Loucy (cell line): ENCODE measurements at regions not wholly inside any gene's neighbourhood (a gene's known extent, or its start where the extent isn't known, plus 50 kb on each side); places are given as distances from the start of the nearest gene placed in this dataset.

Source experiments
- H2AFZ ChIP-seq: fragments of 200-600 bp; sonication (generic); 2 replicates; pipeline ENCODE4 v1.6.0; 2016; ENCODE audit warnings: antibody characterized with exemption, mild to moderate bottlenecking, low read length, moderate library complexity
- H3F3A ChIP-seq: fragments of 200-600 bp; 2 replicates; pipeline ENCODE4 v1.6.0; 2016; ENCODE audit warnings: antibody characterized with exemption, low read depth, mild to moderate bottlenecking
- H3K27me3 ChIP-seq: fragments of 200-600 bp; sonication (generic); 2 replicates; pipeline ENCODE4 v1.6.1; 2014; ENCODE audit warnings: low read length, mild to moderate bottlenecking; ENCODE audit not compliant: insufficient read depth, poor library complexity, severe bottlenecking
- H3K36me3 ChIP-seq: fragments of 200-600 bp; sonication (generic); 2 replicates; pipeline ENCODE4 v1.6.1; 2016; ENCODE audit warnings: low read length; ENCODE audit not compliant: insufficient read depth
- H3K4me1 ChIP-seq: fragments of 200-600 bp; sonication (generic); 2 replicates; pipeline ENCODE4 v1.5.1; 2014; ENCODE audit warnings: low read length, mild to moderate bottlenecking; ENCODE audit not compliant: insufficient read depth, poor library complexity, severe bottlenecking
- H3K4me2 ChIP-seq: fragments of 200-600 bp; sonication (generic); 2 replicates; pipeline ENCODE4 v1.6.0; 2014; ENCODE audit warnings: antibody characterized with exemption, low read length, low read depth, mild to moderate bottlenecking; ENCODE audit not compliant: poor library complexity, severe bottlenecking
- H3K4me3 ChIP-seq: fragments of 200-600 bp; sonication (generic); 2 replicates; pipeline ENCODE4 v1.5.1; 2014; ENCODE audit warnings: low read length, mild to moderate bottlenecking, mixed read lengths; ENCODE audit not compliant: poor library complexity, severe bottlenecking
- H3K79me2 ChIP-seq: fragments of 200-600 bp; sonication (generic); 2 replicates; pipeline ENCODE4 v1.6.1; 2014; ENCODE audit warnings: low read length; ENCODE audit not compliant: insufficient read depth
- H3K9ac ChIP-seq: fragments of 200-600 bp; sonication (generic); 2 replicates; pipeline ENCODE4 v1.6.0; 2014; ENCODE audit warnings: mild to moderate bottlenecking, low read depth, low read length, moderate library complexity; ENCODE audit not compliant: poor library complexity, severe bottlenecking
- H3K9me2 ChIP-seq: fragments of 200-600 bp; sonication (generic); replicated peaks from 2 replicates; pipeline ENCODE4 v1.6.1; 2016; ENCODE audit warnings: low read depth, low read length, mixed read lengths
- H3K9me3 ChIP-seq: fragments of 200-600 bp; sonication (generic); 2 replicates; pipeline ENCODE4 v1.6.1; 2014; ENCODE audit warnings: mild to moderate bottlenecking, antibody characterized with exemption, low read length, low read depth; ENCODE audit not compliant: insufficient read depth
- H4K20me1 ChIP-seq: fragments of 200-600 bp; sonication (generic); 2 replicates; pipeline ENCODE4 v1.6.0; 2014; ENCODE audit warnings: antibody characterized with exemption, low read length, mild to moderate bottlenecking; ENCODE audit not compliant: insufficient read depth, poor library complexity, severe bottlenecking
- EZH2phosphoT487 ChIP-seq: fragments of 200-600 bp; IDR thresholded peaks from 2 replicates; pipeline ENCODE4 v1.6.1; 2018; ENCODE audit warnings: antibody characterized with exemption, mild to moderate bottlenecking, moderate library complexity, borderline replicate concordance
- TF ChIP-seq, protein P1 (sequence below): fragments of 200-600 bp; sonication (generic); conservative IDR thresholded peaks from 2 replicates; pipeline ENCODE4 v1.5.1; 2014; ENCODE audit warnings: mild to moderate bottlenecking, antibody characterized with exemption, low read length

- Histone ChIP-seq H3K27me3 (no peaks in the 10 kb centered on the region), H3K4me3 (no peak overlapping the region), H3K9me3 (no peaks in the 10 kb centered on the region), H3K4me1 (no peaks in the 10 kb centered on the region), H2AFZ (no peak overlapping the region), H3K79me2 (no peaks in the 10 kb centered on the region), H3K36me3 (no peaks in the 10 kb centered on the region), H4K20me1 (no peaks in the 10 kb centered on the region), H3K4me2 (no peak overlapping the region), H3F3A (no peaks in the 10 kb centered on the region), H3K9me2 (no peaks in the 10 kb centered on the region), H3K9ac (no peak overlapping the region)
- TF ChIP-seq EZH2phosphoT487: no peak
- TF ChIP-seq, protein P1, sequence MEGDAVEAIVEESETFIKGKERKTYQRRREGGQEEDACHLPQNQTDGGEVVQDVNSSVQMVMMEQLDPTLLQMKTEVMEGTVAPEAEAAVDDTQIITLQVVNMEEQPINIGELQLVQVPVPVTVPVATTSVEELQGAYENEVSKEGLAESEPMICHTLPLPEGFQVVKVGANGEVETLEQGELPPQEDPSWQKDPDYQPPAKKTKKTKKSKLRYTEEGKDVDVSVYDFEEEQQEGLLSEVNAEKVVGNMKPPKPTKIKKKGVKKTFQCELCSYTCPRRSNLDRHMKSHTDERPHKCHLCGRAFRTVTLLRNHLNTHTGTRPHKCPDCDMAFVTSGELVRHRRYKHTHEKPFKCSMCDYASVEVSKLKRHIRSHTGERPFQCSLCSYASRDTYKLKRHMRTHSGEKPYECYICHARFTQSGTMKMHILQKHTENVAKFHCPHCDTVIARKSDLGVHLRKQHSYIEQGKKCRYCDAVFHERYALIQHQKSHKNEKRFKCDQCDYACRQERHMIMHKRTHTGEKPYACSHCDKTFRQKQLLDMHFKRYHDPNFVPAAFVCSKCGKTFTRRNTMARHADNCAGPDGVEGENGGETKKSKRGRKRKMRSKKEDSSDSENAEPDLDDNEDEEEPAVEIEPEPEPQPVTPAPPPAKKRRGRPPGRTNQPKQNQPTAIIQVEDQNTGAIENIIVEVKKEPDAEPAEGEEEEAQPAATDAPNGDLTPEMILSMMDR: no peak
These were observed 51.8 kb upstream of the JDP2 start for GRCh38 chr14:75375983-75376382.
